Small intestine (tissue), 7 donors: ENCODE measurements at regions not wholly inside any gene's neighbourhood (a gene's known extent, or its start where the extent isn't known, plus 50 kb on each side); places are given as distances from the start of the nearest gene placed in this dataset.

Source experiments
- DNase-seq, 2 donors: peaks; one replicate each; pipeline versions ENCODE4 v3.0.0 to v3.0.0-alpha.2; 2013
- FAIRE-seq: peaks from 2 replicates; lab custom pipeline; 2012; peaks lifted over from hg19 to GRCh38; lab: Jason Lieb, UNC
- H3K27ac ChIP-seq, 3 donors: one replicate each; pipeline ENCODE4 v1.5.1; 2013; ENCODE audit warnings: low read length in 2 of 3, mild to moderate bottlenecking in 2 of 3, control low read depth in 1 of 3, inconsistent platforms in 1 of 3, low read depth in 1 of 3, moderate library complexity in 1 of 3
- H3K27me3 ChIP-seq, 3 donors: one replicate each; pipeline ENCODE4 v1.6.1; 2013; ENCODE audit warnings: low read length in 3 of 3, inconsistent platforms in 1 of 3; ENCODE audit not compliant: control insufficient read depth in 3 of 3, insufficient read depth in 3 of 3
- H3K36me3 ChIP-seq, 3 donors: one replicate each; pipeline ENCODE4 v1.6.1; 2013; ENCODE audit warnings: low read length in 3 of 3, inconsistent platforms in 1 of 3, low read depth in 1 of 3, mild to moderate bottlenecking in 1 of 3, moderate library complexity in 1 of 3; ENCODE audit not compliant: control insufficient read depth in 3 of 3, insufficient read depth in 2 of 3
- H3K4me1 ChIP-seq, 3 donors: one replicate each; pipeline ENCODE4 v1.6.1; 2013; ENCODE audit warnings: low read length in 2 of 3, inconsistent platforms in 1 of 3, low read depth in 1 of 3, mild to moderate bottlenecking in 1 of 3, moderate library complexity in 1 of 3; ENCODE audit not compliant: control insufficient read depth in 3 of 3, insufficient read depth in 2 of 3
- H3K4me3 ChIP-seq, 3 donors: one replicate each; pipeline ENCODE4 v1.5.1; 2013; ENCODE audit warnings: low read length in 3 of 3, control low read depth in 1 of 3, inconsistent platforms in 1 of 3, low read depth in 1 of 3, mild to moderate bottlenecking in 1 of 3, moderate library complexity in 1 of 3
- H3K9me3 ChIP-seq, 2 donors: one replicate each; pipeline ENCODE4 v1.6.1; 2013; ENCODE audit warnings: low read depth in 1 of 2, low read length in 1 of 2; ENCODE audit not compliant: control insufficient read depth in 2 of 2, insufficient read depth in 1 of 2
- whole genome bisulfite sequencing, 3 donors: extraction: QIAGEN DNeasy Blood & Tissue Kit; methylation state at CpG; one replicate each; pipeline ENCODE4 v1.1.7; 2013; 5-methylcytosine and 5-hydroxymethylcytosine counted together
- donor health status: healthy with polysubstance abuse.
- donor health status: control.
- donor health status: control.
- donor health status: Bipolar disorder and iron deficiency.
- donor health status: healthy.

DNA sequence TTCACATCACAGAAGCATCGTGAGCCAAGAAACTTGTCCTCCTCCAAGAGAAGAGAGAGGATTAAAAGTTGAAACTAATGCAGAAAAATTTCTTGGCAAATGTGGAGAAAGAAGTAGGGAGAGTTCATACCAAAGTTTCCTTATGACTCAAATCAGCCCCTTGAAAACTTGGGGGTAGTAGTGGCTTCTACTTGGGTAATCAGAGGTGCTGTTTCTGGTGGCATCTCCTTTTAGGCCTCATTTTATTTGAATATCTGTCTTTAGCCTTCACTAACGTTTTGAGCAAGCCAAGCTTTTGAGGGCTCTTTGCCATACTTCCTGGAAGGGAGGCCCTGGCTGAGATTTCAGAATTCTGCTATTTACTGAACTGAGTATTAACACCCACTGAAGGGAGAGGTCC lies 515.3 kb upstream of the MEX3C start:
- Histone ChIP-seq H3K27ac (no peak overlapping the region), H3K4me1 (no peaks in the 10 kb centered on the region), H3K36me3 (no peaks in the 10 kb centered on the region), H3K9me3 (peaks cover 0 to 14% of the 10 kb centered on the region in 2 donors), H3K4me3 (no peak overlapping the region), H3K27me3 (no peaks in the 10 kb centered on the region)
- DNase-seq (no peak), FAIRE-seq (no peak)
- WGBS, 3 donors, result 51 to 57% (median 54%) methylated on average over 2 of the region's 2 CpGs

DNA sequence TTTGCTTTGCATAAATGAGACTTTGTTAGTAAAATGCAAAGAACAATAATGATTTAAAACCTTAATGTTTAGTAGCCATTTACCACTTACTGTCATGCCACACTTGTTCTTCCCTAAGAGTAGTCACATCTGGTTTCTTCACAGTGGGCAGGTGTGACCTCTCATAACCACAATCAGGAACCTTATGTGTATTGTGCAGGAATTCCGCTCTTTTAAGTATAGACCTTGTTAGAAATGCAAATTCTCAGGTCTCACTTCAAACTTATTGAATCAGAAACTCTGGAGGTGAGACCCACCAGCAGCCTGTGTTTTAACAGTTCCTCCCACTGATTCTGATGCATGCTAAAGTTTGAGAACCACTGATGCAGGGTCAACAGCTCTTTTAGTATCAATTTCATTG lies 518.8 kb upstream of the MEX3C start:
- FAIRE-seq (no peak), DNase-seq (no peak)

DNA sequence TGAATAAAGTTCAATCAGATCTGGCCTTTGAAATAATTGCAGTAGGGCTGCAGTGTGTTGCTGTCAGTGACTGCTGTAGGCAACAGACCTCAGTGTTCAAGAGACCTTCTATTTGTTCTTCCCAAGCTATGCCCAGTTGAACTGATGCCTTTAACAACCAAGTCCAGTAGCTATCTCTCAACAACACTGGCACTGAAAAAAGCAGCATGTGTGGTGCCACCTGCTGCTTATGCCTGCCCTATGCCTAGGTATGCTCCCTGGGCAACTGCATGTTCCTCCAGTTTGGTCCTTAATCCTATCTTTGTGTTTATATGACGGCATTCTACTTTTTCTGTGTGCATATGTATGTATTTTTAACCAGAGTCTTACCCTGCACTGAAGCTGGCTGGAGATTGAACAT lies 523.9 kb upstream of the MEX3C start:
- Histone ChIP-seq H3K9me3 (no peaks in the 10 kb centered on the region), H3K4me3 (no peak overlapping the region), H3K4me1 (no peaks in the 10 kb centered on the region), H3K27me3 (no peaks in the 10 kb centered on the region), H3K36me3 (no peaks in the 10 kb centered on the region), H3K27ac (no peak overlapping the region)
- no peak for FAIRE-seq
- 38 to 71% (median 41%) methylated on average over 1 of the region's 1 CpG for WGBS, 3 donors
- DNase-seq, result no peak

More for the DNA sequence above, 518.8 kb upstream of the MEX3C start:
- H3K27ac ChIP-seq, result no peak overlapping the region
- no peaks in the 10 kb centered on the region for H3K27me3 ChIP-seq
- H3K4me1 ChIP-seq, result no peaks in the 10 kb centered on the region
- H3K4me3 ChIP-seq, result no peak overlapping the region
- no peaks in the 10 kb centered on the region for H3K36me3 ChIP-seq
- no peaks in the 10 kb centered on the region for H3K9me3 ChIP-seq
- 81 to 88% (median 84%) methylated on average over 1 of the region's 1 CpG for WGBS, 3 donors

DNA sequence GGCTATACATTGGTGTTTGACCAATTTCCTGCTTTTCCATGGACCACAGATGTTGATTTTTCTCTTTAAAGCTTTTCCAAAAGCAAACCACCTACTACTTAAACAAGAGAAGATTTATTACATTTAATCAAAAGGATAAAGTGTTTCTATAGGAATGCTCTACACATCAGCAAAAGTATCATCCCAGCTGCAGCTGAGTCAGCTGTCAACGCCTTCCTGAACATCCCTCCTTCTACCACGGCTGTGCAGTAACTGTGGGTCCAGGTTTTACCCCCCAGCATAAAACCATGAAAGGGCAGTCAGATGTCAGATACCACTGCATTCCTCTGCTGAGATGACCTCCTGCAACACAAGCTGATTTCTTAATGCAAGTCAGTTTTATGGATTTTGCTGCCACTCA lies 524.5 kb upstream of the MEX3C start:
- Histone ChIP-seq H3K4me3 (no peak overlapping the region), H3K9me3 (no peaks in the 10 kb centered on the region), H3K27me3 (no peaks in the 10 kb centered on the region), H3K36me3 (no peaks in the 10 kb centered on the region), H3K27ac (no peak overlapping the region), H3K4me1 (no peaks in the 10 kb centered on the region)
- DNase-seq, result no peak
- FAIRE-seq, result no peak
- 65 to 77% (median 66%) methylated on average over 2 of the region's 2 CpGs for WGBS, 3 donors

DNA sequence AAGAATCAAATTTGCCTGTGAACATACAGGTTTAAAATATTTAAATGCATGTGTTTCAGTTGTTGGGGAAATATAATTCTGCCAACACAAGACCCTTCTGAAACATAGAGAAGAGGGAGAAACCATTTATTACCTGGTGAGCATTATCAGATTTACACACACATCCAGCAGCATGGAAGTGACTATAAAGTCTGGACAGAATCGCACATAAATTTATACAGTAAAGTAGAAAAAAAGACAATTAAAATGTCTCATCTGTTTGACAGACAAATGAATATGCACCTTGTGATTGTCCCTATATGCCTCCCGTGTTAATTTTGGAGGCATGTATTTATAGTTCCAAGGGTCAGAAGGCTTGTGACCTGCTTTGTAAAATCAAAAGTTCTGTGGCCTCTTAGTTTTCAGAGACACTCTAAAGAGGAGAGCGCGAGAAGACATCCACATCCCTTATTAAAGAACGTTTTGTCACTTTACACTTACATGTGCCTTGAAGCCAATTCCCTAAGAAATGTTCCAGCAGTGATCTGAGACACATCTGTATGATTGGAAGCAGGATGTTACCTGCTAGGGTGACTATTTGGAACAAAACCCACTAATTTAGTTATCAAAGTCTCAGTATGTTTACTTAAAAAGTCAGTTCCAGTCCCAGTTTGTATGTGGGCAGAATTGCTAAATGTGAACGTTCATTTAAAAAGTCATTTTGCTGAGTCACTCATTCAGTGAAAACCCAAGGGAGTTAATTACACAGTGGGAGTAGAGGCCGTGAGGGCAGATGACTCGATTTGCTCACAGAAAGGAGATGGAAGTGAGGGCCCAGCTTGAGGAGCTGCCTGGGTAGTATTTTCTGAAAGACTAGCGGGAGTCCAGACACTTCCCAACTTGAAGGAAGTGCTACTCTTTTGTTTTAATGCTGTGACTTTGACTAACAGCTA lies 527.6 kb upstream of the MEX3C start:
- no peaks in the 10 kb centered on the region for H3K27me3 ChIP-seq
- WGBS, 3 donors, result 62 to 68% (median 68%) methylated on average over 9 of the region's 9 CpGs
- H3K4me1 ChIP-seq, result no peaks in the 10 kb centered on the region
- DNase-seq (no peak), FAIRE-seq (no peak)
- no peak overlapping the region for H3K27ac ChIP-seq
- no peaks in the 10 kb centered on the region for H3K9me3 ChIP-seq
- H3K4me3 ChIP-seq, result no peak overlapping the region
- H3K36me3 ChIP-seq, result no peaks in the 10 kb centered on the region

DNA sequence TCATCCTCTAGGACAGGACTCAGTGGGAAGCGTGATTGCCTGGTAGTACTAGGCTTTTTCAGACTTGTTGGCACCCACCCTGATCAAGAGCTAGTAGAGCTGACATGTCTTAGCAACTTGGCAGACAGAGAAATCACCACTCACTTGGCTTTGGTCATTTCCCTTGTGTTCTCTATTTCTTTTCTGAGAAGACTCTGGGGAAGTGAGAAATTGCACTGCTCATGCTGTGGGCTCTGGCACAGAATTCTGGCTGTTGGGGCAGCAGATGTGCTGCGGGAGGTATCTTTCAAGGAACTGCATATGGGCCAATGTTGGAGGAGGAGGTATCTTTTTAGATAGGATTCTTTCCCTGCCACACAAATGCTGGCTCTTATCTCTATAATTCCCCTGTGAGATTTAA lies 529.1 kb upstream of the MEX3C start:
- DNase-seq (no peak), FAIRE-seq (no peak)
- Histone ChIP-seq H3K27me3 (no peaks in the 10 kb centered on the region), H3K36me3 (no peaks in the 10 kb centered on the region), H3K4me3 (no peak overlapping the region), H3K9me3 (no peaks in the 10 kb centered on the region), H3K4me1 (no peaks in the 10 kb centered on the region), H3K27ac (no peak overlapping the region)
- WGBS, 3 donors, result 78 to 94% (median 89%) methylated on average over 2 of the region's 2 CpGs

DNA sequence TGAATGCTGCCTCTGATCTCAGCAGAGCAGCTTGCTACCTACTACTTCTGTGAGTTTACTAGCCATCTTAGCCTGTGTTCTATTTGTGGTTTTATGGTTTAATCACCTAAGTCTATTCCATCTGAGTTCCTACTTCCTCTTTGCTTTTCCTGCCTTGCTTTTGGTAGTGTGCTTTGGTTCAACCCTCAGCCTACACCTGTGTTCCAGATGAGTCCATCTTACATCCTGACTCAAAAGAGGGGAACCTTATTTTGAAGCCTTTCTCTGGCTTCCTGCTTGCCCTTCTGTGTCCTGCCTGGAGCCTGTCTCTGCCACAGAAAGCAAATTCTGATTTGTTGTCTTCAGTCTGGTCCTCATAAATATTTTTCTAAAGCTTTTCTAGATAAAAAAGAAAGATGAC lies 530.3 kb upstream of the MEX3C start:
- Histone ChIP-seq H3K9me3 (no peaks in the 10 kb centered on the region), H3K27me3 (no peaks in the 10 kb centered on the region), H3K36me3 (no peaks in the 10 kb centered on the region), H3K27ac (no peak overlapping the region), H3K4me3 (no peak overlapping the region), H3K4me1 (no peaks in the 10 kb centered on the region)
- DNase-seq, result no peak
- no peak for FAIRE-seq

DNA sequence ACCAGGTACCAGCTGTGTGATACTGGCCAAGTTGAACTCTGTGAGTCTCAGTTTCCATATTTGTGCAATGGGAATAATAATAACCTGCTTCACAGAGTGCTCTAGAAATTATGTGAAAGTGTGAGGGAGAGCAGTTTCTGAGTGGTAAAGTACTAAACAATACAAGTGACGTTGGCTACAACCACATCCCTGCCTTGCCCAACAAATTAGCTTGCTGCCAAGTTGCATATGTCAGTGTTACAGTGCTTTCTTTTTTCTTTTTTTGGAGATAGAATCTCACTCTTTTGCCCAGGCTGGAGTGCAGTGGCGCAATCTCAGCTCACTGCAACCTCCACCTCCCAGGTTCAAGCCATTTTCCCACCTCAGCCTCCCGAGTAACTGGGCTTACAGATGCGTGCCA lies 533.6 kb upstream of the MEX3C start:
- H3K36me3 ChIP-seq, result no peaks in the 10 kb centered on the region
- no peaks in the 10 kb centered on the region for H3K9me3 ChIP-seq
- H3K4me3 ChIP-seq, result no peak overlapping the region
- no peaks in the 10 kb centered on the region for H3K27me3 ChIP-seq
- DNase-seq (no peak), FAIRE-seq (no peak)
- WGBS, 3 donors, result 68 to 81% (median 75%) methylated on average over 4 of the region's 4 CpGs
- no peak overlapping the region for H3K27ac ChIP-seq
- H3K4me1 ChIP-seq, result no peaks in the 10 kb centered on the region

DNA sequence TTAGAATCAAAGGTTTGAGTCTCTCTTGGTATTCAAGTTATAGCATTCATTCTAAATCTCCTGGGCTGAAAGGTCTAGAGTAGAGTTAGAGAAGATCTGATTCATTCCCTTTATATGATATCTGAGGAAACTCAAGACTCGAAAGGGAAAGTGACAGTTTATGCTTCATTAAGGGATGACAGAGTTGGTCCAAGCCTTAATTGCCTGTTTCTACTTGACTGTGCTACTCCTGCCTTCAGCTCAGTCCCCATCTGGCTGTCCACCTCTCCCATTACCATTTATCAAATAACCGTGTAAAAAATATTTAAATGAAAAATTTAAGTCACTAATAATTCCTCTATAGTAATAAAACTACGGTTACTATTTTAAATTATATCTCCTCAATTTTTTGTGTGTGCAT lies 537.1 kb upstream of the MEX3C start:
- no peak for DNase-seq
- 79 to 87% (median 86%) methylated on average over 3 of the region's 3 CpGs for WGBS, 3 donors
- Histone ChIP-seq H3K9me3 (no peaks in the 10 kb centered on the region), H3K36me3 (no peaks in the 10 kb centered on the region), H3K4me1 (no peaks in the 10 kb centered on the region), H3K4me3 (no peak overlapping the region), H3K27ac (no peak overlapping the region), H3K27me3 (no peaks in the 10 kb centered on the region)
- no peak for FAIRE-seq
